K562 (cell line): ENCODE measurements at regions not wholly inside any gene's neighbourhood (a gene's known extent, or its start where the extent isn't known, plus 50 kb on each side); places are given as distances from the start of the nearest gene placed in this dataset.

ENCODE experiments used
- C11orf30 ChIP-seq: fragments of 450-650 bp; IDR thresholded peaks from 2 replicates; pipeline ENCODE4 v1.6.1; 2016; ENCODE audit warnings: low read depth, mild to moderate bottlenecking
- EGR1 ChIP-seq: fragments of 450-650 bp; conservative IDR thresholded peaks from 2 replicates; pipeline ENCODE4 v1.6.1; 2017; ENCODE audit warnings: mild to moderate bottlenecking
- GATAD2B ChIP-seq: fragments of 450-650 bp; IDR thresholded peaks from 2 replicates; pipeline ENCODE4 v1.6.1; 2017; ENCODE audit warnings: mild to moderate bottlenecking, borderline replicate concordance
- ID3 ChIP-seq, 2 experiments: fragments of 250-450 bp in 1 of 2; fragments of 450-650 bp in 1 of 2; sonication (Bioruptor Pico) in 1 of 2; IDR thresholded peaks; 2 replicates each; pipeline versions ENCODE4 v1.6.1 to v1.8.0; 2016 to 2021; ENCODE audit warnings: mild to moderate bottlenecking in 2 of 2, moderate library complexity in 2 of 2, missing compliant biosample characterization in 1 of 2, missing genetic modification characterization in 1 of 2
- MITF ChIP-seq: IDR thresholded peaks from 2 replicates; pipeline ENCODE4 v1.6.1; 2014; ENCODE audit warnings: antibody characterized with exemption
- POLR2AphosphoS2 ChIP-seq: IDR thresholded peaks from 2 replicates; pipeline ENCODE4 v1.6.1; 2012; ENCODE audit warnings: low read length, improper control_type of control experiment
- RAD21 ChIP-seq, 2 experiments: fragments of 250-450 bp in 1 of 2; fragments of 450-650 bp in 1 of 2; sonication (Bioruptor Pico) in 1 of 2; formaldehyde crosslinking in 1 of 2; IDR thresholded peaks in 1 of 2; conservative IDR thresholded peaks in 1 of 2; 2 replicates each; pipeline versions ENCODE4 v1.4.0 to v1.8.0; 2020 to 2022; ENCODE audit warnings: mild to moderate bottlenecking in 2 of 2, moderate library complexity in 1 of 2
- TBL1XR1 ChIP-seq, 2 experiments: IDR thresholded peaks; 2 replicates each; pipeline ENCODE4 v1.6.1; 2012; ENCODE audit warnings: improper control_type of control experiment in 2 of 2, low read length in 2 of 2, mild to moderate bottlenecking in 1 of 2
- XRCC5 ChIP-seq: fragments of 200-400 bp; formaldehyde crosslinking; IDR thresholded peaks from 2 replicates; pipeline ENCODE4 v1.6.1; 2017; ENCODE audit warnings: low read depth, mild to moderate bottlenecking, low read length
- ZBTB33 ChIP-seq: sonication (generic); formaldehyde crosslinking; IDR thresholded peaks from 2 replicates; pipeline ENCODE4 v1.8.1; 2023; ENCODE audit warnings: mild to moderate bottlenecking, missing genetic modification reagents
- ZKSCAN1 ChIP-seq: fragments of 150-350 bp; IDR thresholded peaks from 2 replicates; pipeline ENCODE4 v1.6.1; 2016; ENCODE audit warnings: low read depth, low read length
- ZNF766 ChIP-seq: fragments of 200-800 bp; sonication (Bioruptor generic); conservative IDR thresholded peaks from 2 replicates; pipeline ENCODE4 v1.6.1; 2016; ENCODE audit warnings: missing genetic modification characterization, missing compliant biosample characterization

GRCh38 chr16:85550953-85551924, 61.9 kb upstream of the GSE1 start (continued):
- TF ChIP-seq ID3 (CRISPR knock-in tag; IDR thresholded peaks at IDR 0.05), result no peak
- peak; percentile 57; the same call in 1 of the 2 replicates for TF ChIP-seq ID3 (tag; IDR thresholded peaks at IDR 0.05)
- no peak for TF ChIP-seq TBL1XR1 (IDR thresholded peaks at IDR 0.05; ENCODE audit: low read length in 2 of 2)
- TF ChIP-seq EGR1, result peak; percentile 38; the same call in 1 of the 2 replicates
- peak in 1 of 2 experiments; percentile 36; a peak in 2 of 4 replicates for TF ChIP-seq RAD21 (CRISPR knock-in tag; conservative IDR thresholded peaks at IDR 0.05 in 1 of 2, IDR thresholded peaks at IDR 0.05 in 1 of 2)
- TF ChIP-seq ZBTB33 (CRISPR knock-in tag), result peak; percentile 89
- no peak for TF ChIP-seq C11orf30
- peak; percentile 32; the same call in 1 of the 2 replicates for TF ChIP-seq XRCC5
- 0 out of 2 replicates have a peak, but pooled peaks have one; percentile 88 for TF ChIP-seq POLR2AphosphoS2
- TF ChIP-seq GATAD2B, result 0 out of 2 replicates have a peak, but pooled peaks have one; percentile 31
- no peak for TF ChIP-seq MITF
- 0 out of 2 replicates have a peak, but pooled peaks have one; percentile 11 for TF ChIP-seq ZKSCAN1
- 0 out of 2 replicates have a peak, but pooled peaks have one; percentile 30 for TF ChIP-seq ZNF766 (CRISPR knock-in tag)
